Bronchial epithelial cell (primary cell): ENCODE measurements at regions not wholly inside any gene's neighbourhood (a gene's known extent, or its start where the extent isn't known, plus 50 kb on each side); places are given as distances from the start of the nearest gene placed in this dataset.

Experiments
- DNase-seq: peaks from one replicate; pipeline ENCODE4 v3.0.0-alpha.2; 2010; ENCODE audit warnings: low read depth
- FAIRE-seq: peaks from 2 replicates; lab custom pipeline; 2011; peaks lifted over from hg19 to GRCh38; lab: Jason Lieb, UNC
- H3K27me3 ChIP-seq: 2 replicates; pipeline ENCODE4 v1.5.1; 2011; ENCODE audit warnings: low read length; ENCODE audit not compliant: control insufficient read depth, insufficient read depth
- H3K36me3 ChIP-seq: 2 replicates; pipeline ENCODE4 v1.5.1; 2011; ENCODE audit warnings: low read length; ENCODE audit not compliant: control insufficient read depth, insufficient read depth
- H3K4me3 ChIP-seq: 2 replicates; pipeline ENCODE4 v1.5.1; 2011; ENCODE audit warnings: mild to moderate bottlenecking, low read depth, low read length, control low read depth
- CTCF ChIP-seq: IDR thresholded peaks from 2 replicates; pipeline ENCODE4 v1.5.1; 2011; ENCODE audit warnings: mild to moderate bottlenecking, moderate library complexity, low read length, control low read depth, inconsistent platforms; ENCODE audit not compliant: insufficient read depth, severe bottlenecking

DNA sequence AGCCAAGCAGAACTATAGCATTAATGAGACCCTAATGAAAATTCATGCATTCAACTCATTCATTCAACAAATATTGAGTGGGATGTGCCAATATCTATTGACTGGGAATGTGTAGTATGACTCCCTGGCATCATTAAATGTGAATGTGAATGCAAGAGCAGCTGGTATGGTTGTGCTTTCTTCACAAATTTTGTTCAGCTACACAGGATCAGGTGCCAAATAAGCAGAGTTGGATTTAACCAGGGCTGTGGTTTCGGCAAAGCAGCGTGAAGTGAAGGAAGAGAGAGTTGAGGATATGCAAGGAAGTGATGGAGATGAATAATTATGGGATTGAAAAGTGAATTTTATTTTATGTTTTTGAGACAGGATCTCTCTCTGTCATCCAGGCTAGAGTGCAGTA is 87.1 kb upstream of the HNF1B start:
- TF ChIP-seq CTCF, result no peak
- H3K36me3 ChIP-seq, result no peaks in the 10 kb centered on the region
- no peak overlapping the region for H3K4me3 ChIP-seq
- no peak for FAIRE-seq
- no peaks in the 10 kb centered on the region for H3K27me3 ChIP-seq
- DNase-seq, result no peak

GRCh38 chr17:37831492-37831891 is 86.6 kb upstream of the HNF1B start:
- no peak for DNase-seq
- Histone ChIP-seq H3K4me3 (no peak overlapping the region), H3K27me3 (no peaks in the 10 kb centered on the region), H3K36me3 (no peaks in the 10 kb centered on the region)
- TF ChIP-seq CTCF, result no peak
- no peak for FAIRE-seq

DNA sequence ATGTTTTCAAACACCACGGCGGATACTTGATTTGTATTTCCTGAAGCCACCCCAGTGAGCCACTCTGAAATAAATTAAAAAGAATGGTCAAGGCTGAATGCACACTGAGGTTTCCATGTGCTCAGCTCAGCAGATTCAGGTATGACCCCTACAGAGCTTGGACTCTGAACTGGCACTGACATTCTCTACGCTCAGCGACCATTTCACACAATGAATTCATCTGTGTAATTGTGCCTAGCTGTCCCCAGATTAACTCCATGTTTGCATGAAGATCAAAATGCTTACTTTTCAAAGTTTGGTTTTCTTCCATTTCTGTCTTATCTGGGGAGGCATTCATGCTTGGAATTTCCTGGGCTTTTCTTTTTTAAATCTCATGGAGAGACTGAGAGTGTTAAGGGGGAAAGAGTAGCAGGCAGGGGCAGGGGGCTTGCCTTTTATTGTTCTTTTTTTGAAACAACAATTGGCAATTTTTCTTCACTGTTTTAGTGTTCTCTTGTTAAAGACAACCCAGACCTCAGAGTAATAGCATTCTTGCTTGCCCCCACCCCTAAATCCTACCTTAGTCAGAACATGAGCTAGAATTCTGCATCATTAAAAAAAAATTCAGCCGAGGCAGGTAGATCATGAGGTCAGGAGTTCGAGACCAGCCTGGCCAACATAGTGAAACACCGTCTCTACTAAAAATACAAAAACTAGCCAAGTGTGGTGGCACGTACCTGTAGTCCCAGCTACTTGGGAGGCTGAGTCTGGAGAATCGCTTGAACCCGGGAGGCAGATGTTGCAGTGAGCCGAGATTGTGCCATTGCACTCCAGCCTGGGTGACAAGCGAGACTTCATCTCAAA is 85.5 kb upstream of the HNF1B start:
- no peak for DNase-seq
- H3K27me3 ChIP-seq, result no peaks in the 10 kb centered on the region
- TF ChIP-seq CTCF, result no peak
- FAIRE-seq, result no peak
- no peak overlapping the region for H3K4me3 ChIP-seq
- no peaks in the 10 kb centered on the region for H3K36me3 ChIP-seq

- Histone ChIP-seq H3K36me3 (no peaks in the 10 kb centered on the region), H3K27me3 (no peaks in the 10 kb centered on the region), H3K4me3 (no peak overlapping the region)
- no peak for TF ChIP-seq CTCF
- DNase-seq (no peak), FAIRE-seq (no peak)
Observed at GRCh38 chr17:37829592-37830123, 84.8 kb upstream of the HNF1B start.

DNA sequence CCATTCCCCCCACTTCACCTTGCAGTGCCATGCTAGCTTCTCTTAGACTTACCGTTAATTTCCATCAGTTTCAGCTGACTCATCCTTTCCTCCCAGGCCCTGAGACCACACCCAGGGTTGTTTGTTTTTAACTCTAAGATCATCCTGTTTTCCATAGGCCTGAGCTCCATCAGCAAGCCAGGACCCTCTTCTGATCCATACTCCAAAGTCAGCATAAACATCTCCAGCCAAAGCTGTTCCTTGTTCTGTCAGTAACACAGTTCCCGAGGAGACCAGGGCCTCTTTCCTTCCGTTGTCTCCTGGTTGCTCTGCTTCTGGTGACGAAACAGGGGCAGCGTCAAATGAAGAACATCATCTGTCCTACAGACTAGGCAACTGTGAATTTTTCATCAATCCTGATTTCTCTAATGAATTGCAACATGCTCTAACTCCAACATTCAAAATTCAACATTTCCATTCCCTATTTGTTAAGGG is 83.8 kb upstream of the HNF1B start:
- peak; percentile 38 for DNase-seq

More for the DNA sequence above, 83.8 kb upstream of the HNF1B start:
- Histone ChIP-seq H3K27me3 (no peaks in the 10 kb centered on the region), H3K36me3 (no peaks in the 10 kb centered on the region), H3K4me3 (no peak overlapping the region)
- no peak for FAIRE-seq
- no peak for TF ChIP-seq CTCF
